HG03066 (cell line): ENCODE measurements at regions not wholly inside any gene's neighbourhood (a gene's known extent, or its start where the extent isn't known, plus 50 kb on each side); places are given as distances from the start of the nearest gene placed in this dataset.

ENCODE experiments used
- ATAC-seq: cut with Tn5 transposase; IDR thresholded peaks from one replicate; pipeline ENCODE4 v1.9.1; 2021; ENCODE audit warnings: low read depth; ENCODE audit not compliant: unreplicated experiment

DNA sequence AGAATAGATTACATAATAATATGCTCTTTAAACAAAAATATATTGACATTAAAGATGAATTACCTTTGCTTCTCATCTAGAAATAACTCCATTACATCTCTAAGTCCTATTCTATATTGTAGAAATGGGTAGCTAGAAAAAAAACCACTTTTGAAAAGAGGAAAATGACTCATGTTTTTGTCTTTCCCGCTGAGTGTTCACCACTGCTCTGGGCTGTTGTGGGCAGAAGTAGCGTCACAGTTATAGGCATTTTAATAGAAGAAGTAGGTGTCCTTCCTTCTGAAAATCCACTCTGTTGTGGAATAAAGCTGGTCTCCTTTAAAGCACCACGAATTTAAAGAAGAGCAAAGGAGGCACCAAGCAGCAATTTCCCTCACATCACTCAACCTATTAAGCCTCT lies 117.6 kb upstream of the NFE2L3 start:
- no peak for ATAC-seq

GRCh38 chr7:26035552-26035951 lies 116.4 kb upstream of the NFE2L3 start:
- ATAC-seq, result no peak

GRCh38 chr7:26036092-26036491 lies 115.9 kb upstream of the NFE2L3 start:
- ATAC-seq, result no peak

- no peak for ATAC-seq
These were observed 113.6 kb upstream of the NFE2L3 start for GRCh38 chr7:26038201-26038990.

DNA sequence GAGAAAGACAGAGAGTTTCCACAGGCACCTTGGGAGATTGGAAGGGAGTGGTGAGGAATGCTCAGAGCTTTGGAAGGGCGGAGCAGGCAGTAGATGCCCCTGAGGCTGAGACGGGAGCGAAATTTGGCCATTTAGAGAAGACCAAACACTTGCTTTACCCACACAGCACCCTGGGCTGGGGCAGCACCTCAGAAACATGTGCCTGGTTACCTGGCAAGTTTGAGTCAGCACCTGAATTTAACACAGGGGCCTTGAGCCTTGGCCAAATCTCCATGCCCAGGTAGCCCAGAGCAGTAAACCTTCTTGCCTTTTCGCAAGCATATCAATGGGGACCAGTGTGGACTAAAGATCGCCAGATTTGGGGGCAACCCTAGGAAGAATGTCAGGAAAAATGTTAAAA lies 111.9 kb upstream of the NFE2L3 start:
- no peak for ATAC-seq

DNA sequence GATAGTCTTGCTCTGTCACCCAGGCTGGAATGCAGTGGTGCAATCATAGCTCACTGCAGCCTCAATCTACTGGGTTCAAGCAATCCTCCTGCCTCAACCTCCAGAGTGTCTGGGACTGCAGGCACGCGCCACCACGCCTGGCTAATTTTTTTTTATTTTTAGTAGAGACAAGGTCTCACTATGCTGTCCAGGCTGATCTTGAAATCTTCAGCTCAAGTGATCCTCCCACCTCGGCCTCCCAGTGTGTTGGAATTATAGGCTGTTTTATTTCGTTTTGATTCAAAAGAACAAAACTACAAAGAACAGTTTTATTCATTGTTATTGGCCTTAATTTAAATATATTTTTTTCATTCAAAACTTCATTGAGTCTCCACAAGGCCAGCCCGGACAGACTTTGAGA lies 109.8 kb upstream of the NFE2L3 start:
- ATAC-seq, result no peak

- ATAC-seq, result no peak
These were observed 108.2 kb upstream of the NFE2L3 start for GRCh38 chr7:26043801-26044200.

- ATAC-seq, result no peak
These were observed 107.7 kb upstream of the NFE2L3 start for GRCh38 chr7:26044320-26044719.

DNA sequence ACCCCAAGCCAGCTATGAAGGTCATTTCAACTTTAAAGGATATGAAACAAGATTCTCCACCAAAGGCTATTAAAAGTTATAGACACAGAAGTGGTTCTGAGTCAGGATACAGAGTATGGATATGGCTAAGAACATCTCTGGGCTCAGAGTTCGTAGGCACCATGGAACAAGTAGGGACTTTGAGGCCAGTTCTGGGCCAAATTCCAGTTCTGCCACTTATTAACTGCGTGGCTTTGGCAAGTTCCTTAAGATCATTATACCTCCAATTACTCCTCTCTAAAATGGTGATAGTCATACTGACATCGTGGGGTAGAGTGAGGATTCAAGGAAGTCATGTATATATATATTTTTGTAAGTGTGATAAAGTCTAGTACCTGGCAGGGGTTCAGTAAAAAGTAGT lies 105.8 kb upstream of the NFE2L3 start:
- no peak for ATAC-seq

DNA sequence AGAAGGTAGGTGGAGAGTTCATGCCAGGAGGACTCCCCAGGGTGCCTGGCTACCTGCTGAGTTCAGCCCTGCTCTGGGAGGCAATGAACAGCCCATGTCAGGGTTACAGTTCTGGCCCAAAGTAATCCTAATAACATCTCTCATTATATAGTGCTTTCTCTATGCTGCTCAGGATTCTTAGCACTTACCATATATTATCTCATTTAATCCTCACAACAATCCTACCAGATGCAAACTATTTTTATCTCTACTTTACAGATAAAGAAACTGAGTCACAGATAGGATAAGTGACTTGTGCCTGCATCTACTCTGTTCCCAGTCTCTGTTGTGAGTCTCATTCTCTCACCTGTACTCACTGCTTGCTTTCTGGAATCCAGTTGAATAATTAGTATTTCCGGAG lies 105.1 kb upstream of the NFE2L3 start:
- ATAC-seq, result no peak

- ATAC-seq, result no peak
These were observed 103.3 kb upstream of the NFE2L3 start for GRCh38 chr7:26048663-26049062.

GRCh38 chr7:26049081-26049480 lies 102.9 kb upstream of the NFE2L3 start:
- ATAC-seq, result no peak

GRCh38 chr7:26051021-26051420 lies 101.0 kb upstream of the NFE2L3 start:
- no peak for ATAC-seq

DNA sequence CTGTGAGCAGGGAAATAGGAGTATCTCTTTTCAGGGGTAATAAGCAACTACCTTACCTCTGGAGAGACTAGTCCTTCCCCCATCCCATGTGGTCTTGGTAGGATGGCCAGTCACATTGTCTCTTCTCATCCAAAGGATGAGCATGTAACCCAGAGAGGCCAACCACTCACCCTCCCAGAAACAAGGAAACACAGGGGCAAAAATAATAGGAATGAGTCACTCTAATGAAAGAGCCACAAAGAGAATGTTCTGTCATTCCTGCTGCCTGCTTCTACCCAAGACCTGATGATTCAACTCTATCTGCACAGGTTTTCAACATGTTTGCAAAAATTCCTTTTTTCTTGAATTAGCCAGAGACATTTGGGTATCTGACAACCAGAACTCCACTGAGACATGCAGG lies 99.3 kb upstream of the NFE2L3 start:
- no peak for ATAC-seq

DNA sequence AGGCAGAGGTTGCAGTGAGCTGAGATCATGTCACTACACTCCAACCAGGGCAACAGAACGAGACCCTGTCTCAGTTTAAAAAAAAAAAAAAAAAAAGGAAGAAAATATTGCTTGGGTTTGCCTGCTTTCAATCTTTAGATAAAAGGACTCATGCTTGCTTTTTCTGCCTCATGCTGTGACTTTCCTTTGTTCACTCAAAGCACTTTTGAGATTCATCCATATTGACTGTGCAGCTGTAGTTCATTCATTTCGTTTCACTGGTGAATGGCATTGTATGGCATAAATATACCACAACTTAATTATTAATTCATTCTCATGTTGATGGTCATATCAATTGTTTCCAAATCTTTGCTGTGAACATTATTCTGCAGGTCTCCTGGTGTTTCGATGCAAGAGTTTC lies 97.6 kb upstream of the NFE2L3 start:
- ATAC-seq, result no peak

- no peak for ATAC-seq
These were observed 96.8 kb upstream of the NFE2L3 start for GRCh38 chr7:26055241-26055640.

DNA sequence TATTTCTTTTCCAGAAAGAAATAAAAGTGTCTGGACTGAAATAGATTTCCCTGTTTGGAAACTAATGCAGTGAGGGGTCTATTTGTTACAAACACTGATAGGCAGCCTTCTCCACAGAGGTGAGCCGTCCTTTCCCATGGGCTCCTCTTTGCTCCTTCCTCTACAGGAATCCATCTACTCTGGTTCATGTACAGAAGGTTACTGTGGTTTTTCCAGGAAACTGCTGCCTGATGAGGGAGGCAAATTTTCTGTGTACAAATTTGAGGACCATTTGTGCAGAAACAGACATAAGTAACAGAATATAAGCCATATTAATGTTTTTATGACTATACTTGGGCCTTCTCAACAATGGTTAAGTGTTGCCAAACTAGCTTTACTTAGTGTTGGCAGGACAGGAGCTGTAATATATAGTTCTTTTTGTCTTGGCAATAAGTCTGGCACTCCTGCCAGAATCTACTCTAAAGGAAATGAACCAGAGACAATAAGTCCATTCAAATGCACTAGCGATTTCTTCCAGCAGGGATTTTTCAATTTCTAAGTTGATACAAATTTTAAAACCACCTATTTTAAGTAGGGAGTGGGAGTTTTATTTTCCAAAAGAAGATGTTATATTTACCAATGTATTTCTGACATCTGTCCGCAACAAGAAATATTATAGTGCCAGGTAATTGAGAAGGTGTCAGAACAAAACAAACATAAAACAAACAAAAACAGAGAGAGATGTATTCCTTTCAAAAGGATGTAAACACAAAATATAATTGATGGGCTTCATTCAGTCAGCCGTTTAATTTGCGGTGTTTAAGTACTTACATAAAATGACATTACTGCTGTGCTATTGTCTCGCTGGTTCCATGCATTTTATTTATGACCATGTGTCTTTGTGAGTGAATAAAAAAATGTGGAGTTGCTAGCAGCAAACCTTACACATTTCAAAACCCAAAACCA lies 91.0 kb upstream of the NFE2L3 start:
- ATAC-seq, result no peak

- ATAC-seq, result peak; percentile 76
These were observed 90.1 kb upstream of the NFE2L3 start for GRCh38 chr7:26061678-26062603.

GRCh38 chr7:26065652-26066051 lies 86.3 kb upstream of the NFE2L3 start:
- ATAC-seq, result no peak

- ATAC-seq, result no peak
These were observed 85.3 kb upstream of the NFE2L3 start for GRCh38 chr7:26066736-26067135.

GRCh38 chr7:26070290-26070689 lies 81.7 kb upstream of the NFE2L3 start:
- ATAC-seq, result no peak
